SK-N-SH (cell line): ENCODE measurements at regions not wholly inside any gene's neighbourhood (a gene's known extent, or its start where the extent isn't known, plus 50 kb on each side); places are given as distances from the start of the nearest gene placed in this dataset.

Experiments used
- CTCF ChIA-PET: fragments of 300-600, 350-600 bp; formaldehyde crosslinking; extraction: SDS; loops from one replicate; lab custom pipeline; 2021; lab: Yijun Ruan, JAX
- POLR2A ChIA-PET: fragments of 350-600 bp; sonication (Branson Sonifier 250); formaldehyde crosslinking; extraction: SDS; loops from one replicate; lab custom pipeline; 2020; ENCODE audit warnings: antibody characterized with exemption, inconsistent platforms; lab: Yijun Ruan, JAX
- DNase-seq: peaks from one replicate; pipeline ENCODE4 v3.0.0; 2012
- H2AFZ ChIP-seq: fragments of 200-600 bp; sonication (generic); 2 replicates; pipeline ENCODE4 v1.8.1; 2016; ENCODE audit warnings: antibody characterized with exemption, mild to moderate bottlenecking, low read depth
- H3F3A ChIP-seq: fragments of 200-600 bp; sonication (generic); replicated peaks from 2 replicates; pipeline ENCODE3; 2016; ENCODE audit warnings: antibody characterized with exemption, mild to moderate bottlenecking; ENCODE audit not compliant: insufficient read depth
- H3K27ac ChIP-seq, 2 experiments: fragments of 200-500 bp in 1 of 2; fragments of 200-600 bp in 1 of 2; sonication (Bioruptor generic) in 1 of 2; sonication (generic), shearing (Covaris generic) in 1 of 2; 2 replicates each; pipeline versions ENCODE4 v1.5.1 to v1.6.1; 2014 to 2016; ENCODE audit warnings: low read depth in 2 of 2, inconsistent platforms in 1 of 2, low read length in 1 of 2, mild to moderate bottlenecking in 1 of 2, mixed read lengths in 1 of 2
- H3K27me3 ChIP-seq: fragments of 200-600 bp; sonication (generic), shearing (Covaris generic); 2 replicates; pipeline ENCODE4 v1.6.1; 2016; ENCODE audit warnings: mixed run types; ENCODE audit not compliant: insufficient read depth
- H3K36me3 ChIP-seq, 2 experiments: fragments of 200-500 bp in 1 of 2; fragments of 200-600 bp in 1 of 2; sonication (Bioruptor generic) in 1 of 2; sonication (generic) in 1 of 2; replicated peaks in 1 of 2; 2 replicates each; pipeline versions ENCODE3 to v1.5.1; 2014 to 2016; ENCODE audit warnings: low read length in 1 of 2, mild to moderate bottlenecking in 1 of 2; ENCODE audit not compliant: insufficient read depth in 2 of 2, control insufficient read depth in 1 of 2
- H3K4me1 ChIP-seq, 2 experiments: fragments of 200-500 bp in 1 of 2; fragments of 200-600 bp in 1 of 2; sonication (Bioruptor generic) in 1 of 2; sonication (generic), shearing (Covaris generic) in 1 of 2; 2 replicates each; pipeline versions ENCODE4 v1.5.1 to v1.6.1; 2014 to 2016; ENCODE audit warnings: low read depth in 1 of 2, low read length in 1 of 2, mixed run types in 1 of 2; ENCODE audit not compliant: insufficient read depth in 2 of 2, control insufficient read depth in 1 of 2
- H3K4me2 ChIP-seq: fragments of 200-600 bp; sonication (generic), shearing (Covaris generic); 2 replicates; pipeline ENCODE4 v1.6.1; 2017; ENCODE audit warnings: mixed run types
- H3K4me3 ChIP-seq, 2 experiments: fragments of 200-500 bp in 1 of 2; fragments of 200-600 bp in 1 of 2; sonication (Bioruptor generic) in 1 of 2; sonication (generic), shearing (Covaris generic) in 1 of 2; 2 replicates each; pipeline versions ENCODE4 v1.5.1 to v1.8.1; 2014 to 2016; ENCODE audit warnings: low read depth in 2 of 2, inconsistent platforms in 1 of 2, low read length in 1 of 2, mild to moderate bottlenecking in 1 of 2, mixed read lengths in 1 of 2, moderate library complexity in 1 of 2
- H3K79me2 ChIP-seq: fragments of 200-600 bp; sonication (generic); 2 replicates; pipeline ENCODE4 v1.8.1; 2017; ENCODE audit warnings: mild to moderate bottlenecking; ENCODE audit not compliant: insufficient read depth
- H3K9ac ChIP-seq: fragments of 200-600 bp; sonication (generic); 2 replicates; pipeline ENCODE4 v1.6.1; 2017; ENCODE audit warnings: mixed run types
- H3K9me2 ChIP-seq: fragments of 200-600 bp; sonication (generic); 2 replicates; pipeline ENCODE4 v1.6.1; 2017; ENCODE audit warnings: mixed run types
- H3K9me3 ChIP-seq: fragments of 200-600 bp; sonication (generic); 2 replicates; pipeline ENCODE4 v1.6.1; 2017; ENCODE audit warnings: mixed run types, mild to moderate bottlenecking, moderate library complexity
- H4K20me1 ChIP-seq: fragments of 200-600 bp; sonication (generic); 2 replicates; pipeline ENCODE4 v1.6.1; 2017; ENCODE audit warnings: mild to moderate bottlenecking, mixed run types; ENCODE audit not compliant: insufficient read depth
- CHD2 ChIP-seq: fragments of 150-350 bp; IDR thresholded peaks from 2 replicates; pipeline ENCODE4 v1.6.1; 2018; ENCODE audit warnings: low read length; ENCODE audit not compliant: partially characterized antibody
- ELF1 ChIP-seq: IDR thresholded peaks from 2 replicates; pipeline ENCODE4 v1.4.0; 2012
- EP300 ChIP-seq, 2 experiments: IDR thresholded peaks; 2 replicates each; pipeline versions ENCODE4 v1.4.0 to v1.6.1; 2012; ENCODE audit warnings: borderline replicate concordance in 1 of 2, low read depth in 1 of 2, low read length in 1 of 2
- FOXJ3 ChIP-seq: sonication (generic); formaldehyde crosslinking; IDR thresholded peaks from 2 replicates; pipeline ENCODE4 v1.5.1; 2020; ENCODE audit warnings: mild to moderate bottlenecking, missing genetic modification reagents
- GABPA ChIP-seq: IDR thresholded peaks from 2 replicates; pipeline ENCODE4 v1.4.0; 2012; ENCODE audit warnings: low read depth, mild to moderate bottlenecking
- GATA2 ChIP-seq: sonication (generic); formaldehyde crosslinking; IDR thresholded peaks from 2 replicates; pipeline ENCODE4 v1.5.0; 2020; ENCODE audit warnings: mild to moderate bottlenecking, missing genetic modification reagents
- IRF3 ChIP-seq: fragments of 150-350 bp; IDR thresholded peaks from 2 replicates; pipeline ENCODE4 v1.6.1; 2016; ENCODE audit warnings: mild to moderate bottlenecking, low read depth, low read length
- MXI1 ChIP-seq: IDR thresholded peaks from 2 replicates; pipeline ENCODE4 v1.6.1; 2012; ENCODE audit warnings: mild to moderate bottlenecking, low read depth, low read length, improper control_type of control experiment
- NRF1 ChIP-seq: IDR thresholded peaks from 2 replicates; pipeline ENCODE4 v1.6.1; 2012; ENCODE audit warnings: low read depth, mild to moderate bottlenecking, low read length
- RAD21 ChIP-seq: IDR thresholded peaks from 2 replicates; pipeline ENCODE4 v1.6.1; 2012; ENCODE audit warnings: mild to moderate bottlenecking, low read length
- TAF1 ChIP-seq: IDR thresholded peaks from 2 replicates; pipeline ENCODE4 v1.6.1; 2012; ENCODE audit warnings: low read depth, mild to moderate bottlenecking, low read length, moderate library complexity, borderline replicate concordance
- USF2 ChIP-seq: fragments of 150-350 bp; IDR thresholded peaks from 2 replicates; pipeline ENCODE4 v1.6.1; 2017; ENCODE audit warnings: antibody characterized with exemption, low read length, low read depth, borderline replicate concordance
- ZBTB33 ChIP-seq: IDR thresholded peaks from 2 replicates; pipeline ENCODE4 v1.4.0; 2012; ENCODE audit warnings: low read depth, borderline replicate concordance
- WGBS: methylation state at CpG from one replicate; pipeline ENCODE4 v1.1.6; 2017; ENCODE audit warnings: low lambda C conversion rate; 5-methylcytosine and 5-hydroxymethylcytosine counted together

- TF ChIP-seq TAF1 (no peak), CHD2 (no peak)
Measured at GRCh38 chr7:52838981-52839411, 196.4 kb upstream of the POM121L12 start (continued).

GRCh38 chr7:52831321-52831720, 204.1 kb upstream of the POM121L12 start:
- H3K9me2 ChIP-seq: no peaks in the 10 kb centered on the region
- WGBS: 40% methylated on average over 5 of the region's 5 CpGs
- no peak overlapping the region for H3K9ac ChIP-seq
- no peak overlapping the region for H2AFZ ChIP-seq
- ChIA-PET POLR2A (no interaction called here), CTCF (interaction anchor here (0.9 to 1.1 kb wide), 2 partner anchors 77 to 89 kb away, joined by 3 read pairs; no protein-coding TSS in a partner anchor)
- no peak for DNase-seq
- no peaks in the 10 kb centered on the region for H3F3A ChIP-seq
- no peaks in the 10 kb centered on the region for H3K79me2 ChIP-seq
- no peak overlapping the region for H3K4me2 ChIP-seq
- H3K9me3 ChIP-seq: no peaks in the 10 kb centered on the region; the same call in 1 of the 2 replicates
- H3K27ac ChIP-seq: no peak overlapping the region
- TF ChIP-seq FOXJ3 (CRISPR knock-in tag): no peak
- TF ChIP-seq NRF1: no peak
- no peak for TF ChIP-seq EP300 (IDR thresholded peaks at IDR 0.05; ENCODE audit: borderline replicate concordance in 1 of 2, low read depth in 1 of 2, low read length in 1 of 2)
- no peak for TF ChIP-seq CHD2
- no peak for TF ChIP-seq GABPA
- no peak for TF ChIP-seq USF2
- no peak for TF ChIP-seq GATA2 (CRISPR knock-in tag)
- no peak for TF ChIP-seq IRF3
- TF ChIP-seq ZBTB33: no peak
- no peaks in the 10 kb centered on the region for H3K27me3 ChIP-seq
- no peaks in the 10 kb centered on the region for H4K20me1 ChIP-seq
- no peaks in the 10 kb centered on the region for H3K36me3 ChIP-seq
- H3K4me1 ChIP-seq: peaks cover 0 to 5% of the 10 kb centered on the region in 2 experiments; a peak in 1 of 4 replicates
- no peak overlapping the region for H3K4me3 ChIP-seq

- Histone ChIP-seq H3K9ac (no peak overlapping the region), H2AFZ (no peak overlapping the region)
- TF ChIP-seq ELF1 (no peak), RAD21 (no peak), MXI1 (no peak)
- TF ChIP-seq, all 33 proteins: peak for 0
- H3K4me2 ChIP-seq: no peak overlapping the region
- no peak overlapping the region for H3K27ac ChIP-seq
- H4K20me1 ChIP-seq: no peaks in the 10 kb centered on the region
- WGBS: 11% methylated on average over 1 of the region's 1 CpG
- peaks cover 1% of the 10 kb centered on the region; the same call in 1 of the 2 replicates for H3K9me3 ChIP-seq
- no peak overlapping the region for H3K4me3 ChIP-seq
- H3K27me3 ChIP-seq: no peaks in the 10 kb centered on the region
- no peaks in the 10 kb centered on the region for H3F3A ChIP-seq
- no peak for DNase-seq
- no peaks in the 10 kb centered on the region for H3K79me2 ChIP-seq
- H3K4me1 ChIP-seq: peaks cover 0 to 5% of the 10 kb centered on the region in 2 experiments; a peak in 1 of 4 replicates
- POLR2A ChIA-PET: no interaction called here
- no peaks in the 10 kb centered on the region for H3K9me2 ChIP-seq
- CTCF ChIA-PET: no interaction called here
- no peaks in the 10 kb centered on the region for H3K36me3 ChIP-seq
Measured at GRCh38 chr7:52830801-52831200, 204.6 kb upstream of the POM121L12 start.
